ENCODE measurements at regions not wholly inside any gene's neighbourhood (a gene's known extent, or its start where the extent isn't known, plus 50 kb on each side); places are given as distances from the start of the nearest gene placed in this dataset.

DNA sequence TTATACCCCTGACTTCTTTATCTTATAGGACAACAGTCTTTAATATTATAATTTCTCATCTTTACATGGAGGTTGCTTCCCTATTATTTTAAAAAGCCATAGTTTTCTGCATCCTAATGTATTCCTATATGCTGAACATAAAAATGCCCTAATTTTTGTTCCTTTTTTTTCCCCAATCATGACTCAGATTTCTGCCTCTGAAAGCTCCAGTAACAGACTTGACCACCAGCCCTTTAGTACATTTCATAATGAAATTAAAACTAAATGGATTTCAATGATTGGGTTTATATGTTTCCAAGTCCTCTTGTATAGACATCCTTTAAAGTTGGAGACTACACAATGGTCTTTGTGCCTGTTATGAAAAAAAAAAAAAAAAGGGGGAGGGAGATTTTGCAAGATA is 712.5 kb downstream of the DIAPH3 start:
- Histone ChIP-seq H3K27me3 (ENCODE audit: low read depth) (no peaks in the 10 kb centered on the region), H3K4me3 (no peak overlapping the region), H3K4me1 (no peaks in the 10 kb centered on the region), H3K9me3 (no peaks in the 10 kb centered on the region), H3K36me3 (no peaks in the 10 kb centered on the region), H3K27ac (no peak overlapping the region)
- DNase-seq (no peak), ATAC-seq (no peak)
- TF ChIP-seq, protein P1, sequence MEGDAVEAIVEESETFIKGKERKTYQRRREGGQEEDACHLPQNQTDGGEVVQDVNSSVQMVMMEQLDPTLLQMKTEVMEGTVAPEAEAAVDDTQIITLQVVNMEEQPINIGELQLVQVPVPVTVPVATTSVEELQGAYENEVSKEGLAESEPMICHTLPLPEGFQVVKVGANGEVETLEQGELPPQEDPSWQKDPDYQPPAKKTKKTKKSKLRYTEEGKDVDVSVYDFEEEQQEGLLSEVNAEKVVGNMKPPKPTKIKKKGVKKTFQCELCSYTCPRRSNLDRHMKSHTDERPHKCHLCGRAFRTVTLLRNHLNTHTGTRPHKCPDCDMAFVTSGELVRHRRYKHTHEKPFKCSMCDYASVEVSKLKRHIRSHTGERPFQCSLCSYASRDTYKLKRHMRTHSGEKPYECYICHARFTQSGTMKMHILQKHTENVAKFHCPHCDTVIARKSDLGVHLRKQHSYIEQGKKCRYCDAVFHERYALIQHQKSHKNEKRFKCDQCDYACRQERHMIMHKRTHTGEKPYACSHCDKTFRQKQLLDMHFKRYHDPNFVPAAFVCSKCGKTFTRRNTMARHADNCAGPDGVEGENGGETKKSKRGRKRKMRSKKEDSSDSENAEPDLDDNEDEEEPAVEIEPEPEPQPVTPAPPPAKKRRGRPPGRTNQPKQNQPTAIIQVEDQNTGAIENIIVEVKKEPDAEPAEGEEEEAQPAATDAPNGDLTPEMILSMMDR (IDR thresholded peaks at IDR 0.05), result no peak
- intact Hi-C loops (cut with DNase I), result no loop called here

DNA sequence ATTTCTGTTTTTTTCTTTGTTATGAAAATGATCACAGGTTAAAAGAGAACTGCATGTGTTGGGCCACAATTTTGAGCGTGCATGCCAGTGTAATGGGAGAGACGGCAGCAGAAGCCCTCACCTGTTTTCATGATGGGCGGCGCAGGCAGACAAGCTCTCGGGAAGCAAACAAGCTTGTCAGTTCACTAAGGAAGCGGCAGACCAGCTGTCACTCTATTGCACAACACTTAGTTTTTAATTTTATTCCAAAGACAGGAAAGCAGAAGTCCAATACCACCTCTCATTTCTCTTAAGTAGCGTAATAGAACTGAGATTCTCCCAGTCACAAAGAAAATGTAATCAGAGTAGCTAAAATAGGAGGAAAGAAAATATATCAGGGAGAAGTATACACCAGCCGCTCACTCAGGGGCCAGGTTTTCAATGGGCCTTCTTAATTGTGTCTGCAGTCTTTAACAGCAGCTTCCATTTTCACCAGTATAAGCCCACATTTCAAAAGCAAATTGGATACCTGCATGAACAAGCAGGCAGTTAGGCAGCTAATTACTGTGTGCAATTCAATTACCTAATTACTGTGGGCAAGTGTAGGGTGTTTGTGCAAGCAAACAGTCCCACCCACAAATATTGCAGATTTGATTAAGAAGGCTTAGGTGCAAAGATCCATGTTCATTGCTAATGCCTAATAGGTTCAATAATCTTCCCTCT is 711.4 kb downstream of the DIAPH3 start:
- peak in 1 of 2 donors; percentile 37 for ATAC-seq
- no peaks in the 10 kb centered on the region for H3K27me3 ChIP-seq (ENCODE audit: low read depth)
- no peaks in the 10 kb centered on the region for H3K4me1 ChIP-seq
- H3K27ac ChIP-seq, result no peak overlapping the region
- intact Hi-C loops (cut with DNase I), result no loop called here
- H3K4me3 ChIP-seq, result no peak overlapping the region
- H3K9me3 ChIP-seq, result no peaks in the 10 kb centered on the region
- no peaks in the 10 kb centered on the region for H3K36me3 ChIP-seq
- DNase-seq, result no peak
- TF ChIP-seq, protein P1 (IDR thresholded peaks at IDR 0.05), result no peak

DNA sequence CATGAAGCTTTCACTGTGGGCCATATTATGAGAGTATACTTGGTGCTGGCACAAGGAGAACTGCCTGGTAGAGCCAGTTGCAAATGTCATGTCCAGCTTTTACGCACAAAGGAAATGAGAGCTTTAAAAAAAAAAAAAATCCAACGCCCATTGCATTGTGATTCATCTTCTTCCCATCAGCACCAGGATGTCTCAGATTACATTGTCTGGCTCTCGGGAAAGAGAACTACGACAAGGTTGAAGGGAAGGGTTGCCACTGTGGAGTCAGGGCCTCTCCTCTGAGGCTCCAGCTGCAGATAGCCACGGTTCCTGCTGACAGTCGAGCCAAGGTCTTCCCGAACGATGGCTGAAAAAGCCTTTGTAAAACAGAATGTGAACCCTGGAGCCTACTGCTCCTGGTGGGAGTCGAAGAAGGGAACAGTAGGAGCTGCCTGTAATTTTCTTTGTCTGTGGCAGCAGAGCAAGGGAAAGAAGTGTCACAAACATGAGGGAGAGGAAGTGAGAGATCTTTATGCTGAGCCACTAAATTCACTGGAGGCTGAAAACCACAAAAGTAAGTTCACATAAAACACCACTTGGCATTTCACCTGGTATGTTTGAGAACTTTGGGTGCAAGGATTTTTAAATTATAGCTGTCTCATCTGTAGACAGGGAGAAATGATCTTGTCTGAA is 704.7 kb downstream of the DIAPH3 start:
- Histone ChIP-seq H3K27ac (peak overlapping the region; percentile 68), H3K27me3 (ENCODE audit: low read depth) (no peaks in the 10 kb centered on the region), H3K9me3 (no peaks in the 10 kb centered on the region), H3K36me3 (no peaks in the 10 kb centered on the region), H3K4me3 (no peak overlapping the region), H3K4me1 (peaks cover 16% of the 10 kb centered on the region)
- intact Hi-C loops (cut with DNase I), result no loop called here
- no peak for DNase-seq
- ATAC-seq, result peak; percentile 45 to 69
- TF ChIP-seq, protein P1 (IDR thresholded peaks at IDR 0.05), result no peak

DNA sequence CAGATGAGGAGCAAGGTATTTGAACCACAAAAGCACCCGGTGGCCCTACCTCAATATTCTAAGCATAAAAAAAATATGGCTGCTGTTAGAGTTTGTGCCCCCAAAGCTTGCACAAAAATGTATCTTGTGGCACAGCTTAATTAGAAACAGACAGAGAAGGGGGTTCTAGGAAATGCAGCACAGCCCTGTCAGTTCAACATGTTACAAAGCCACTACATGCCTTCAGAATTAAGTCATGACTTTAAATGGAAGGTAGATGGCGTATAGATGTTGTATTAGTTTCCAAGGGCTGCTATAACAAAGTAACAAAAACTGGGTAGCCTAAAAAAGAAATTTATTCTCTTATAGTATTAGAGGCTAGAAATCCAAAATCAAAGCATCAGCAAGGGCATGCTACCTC is 703.8 kb downstream of the DIAPH3 start:
- Histone ChIP-seq H3K4me1 (peaks cover 18% of the 10 kb centered on the region), H3K27me3 (ENCODE audit: low read depth) (no peaks in the 10 kb centered on the region), H3K36me3 (no peaks in the 10 kb centered on the region), H3K27ac (peak overlapping the region; percentile 68), H3K4me3 (no peak overlapping the region), H3K9me3 (no peaks in the 10 kb centered on the region)
- no peak for DNase-seq
- no peak for ATAC-seq
- intact Hi-C loops (cut with DNase I), result no loop called here
- TF ChIP-seq, protein P1 (IDR thresholded peaks at IDR 0.05), result no peak

DNA sequence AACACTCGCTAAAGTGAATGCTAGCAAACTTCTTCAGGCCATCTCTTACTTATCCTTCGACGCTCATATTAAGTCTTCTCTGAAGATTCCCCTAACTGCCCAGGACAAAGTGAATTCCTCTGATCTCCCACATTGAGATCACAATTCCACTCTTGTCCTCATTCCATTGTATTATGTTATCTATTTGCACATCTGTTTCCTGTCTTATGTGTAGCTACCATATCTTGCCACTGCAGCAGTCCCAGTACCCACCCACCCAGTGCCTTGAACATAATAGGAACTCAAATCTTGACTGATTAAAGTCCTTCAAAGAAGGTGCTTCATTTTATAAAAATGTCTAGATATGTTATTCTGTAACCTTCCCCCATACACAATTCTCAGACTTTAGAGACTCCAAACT is 702.3 kb downstream of the DIAPH3 start:
- ATAC-seq, result peak in 1 of 2 donors; percentile 43
- no peaks in the 10 kb centered on the region for H3K9me3 ChIP-seq
- peak overlapping the region; percentile 68 for H3K27ac ChIP-seq
- TF ChIP-seq, protein P1 (IDR thresholded peaks at IDR 0.05), result no peak
- no peaks in the 10 kb centered on the region for H3K36me3 ChIP-seq
- H3K4me3 ChIP-seq, result no peak overlapping the region
- peaks cover 19% of the 10 kb centered on the region for H3K4me1 ChIP-seq
- intact Hi-C loops (cut with DNase I), result no loop called here
- DNase-seq, result no peak
- no peaks in the 10 kb centered on the region for H3K27me3 ChIP-seq (ENCODE audit: low read depth)
